HG02798 (cell line): ENCODE measurements at regions not wholly inside any gene's neighbourhood (a gene's known extent, or its start where the extent isn't known, plus 50 kb on each side); places are given as distances from the start of the nearest gene placed in this dataset.

Source experiments
- ATAC-seq: cut with Tn5 transposase; IDR thresholded peaks from one replicate; pipeline ENCODE4 v1.9.1; 2021; ENCODE audit warnings: mild to moderate bottlenecking; ENCODE audit not compliant: unreplicated experiment, poor library complexity

DNA sequence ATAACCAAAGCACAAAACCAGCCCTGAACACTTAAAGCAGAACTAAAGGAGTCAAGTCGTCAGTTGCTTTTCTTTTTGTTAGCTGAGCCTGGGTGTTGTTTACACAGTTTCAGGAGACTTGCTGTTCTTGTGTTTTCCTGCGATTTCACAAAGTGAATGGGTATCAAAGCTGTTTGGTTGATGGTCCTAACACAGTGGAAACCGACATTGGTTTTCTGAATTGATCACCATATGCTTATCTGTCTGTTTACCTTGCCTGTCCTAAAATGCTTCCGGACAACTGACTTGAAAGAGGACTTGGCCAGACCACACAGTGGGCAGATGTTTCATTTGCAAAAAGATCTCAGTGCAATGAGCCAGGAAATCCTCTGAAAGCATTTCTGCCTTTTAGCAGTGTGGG is 676.4 kb downstream of the PRELID2 start:
- no peak for ATAC-seq

DNA sequence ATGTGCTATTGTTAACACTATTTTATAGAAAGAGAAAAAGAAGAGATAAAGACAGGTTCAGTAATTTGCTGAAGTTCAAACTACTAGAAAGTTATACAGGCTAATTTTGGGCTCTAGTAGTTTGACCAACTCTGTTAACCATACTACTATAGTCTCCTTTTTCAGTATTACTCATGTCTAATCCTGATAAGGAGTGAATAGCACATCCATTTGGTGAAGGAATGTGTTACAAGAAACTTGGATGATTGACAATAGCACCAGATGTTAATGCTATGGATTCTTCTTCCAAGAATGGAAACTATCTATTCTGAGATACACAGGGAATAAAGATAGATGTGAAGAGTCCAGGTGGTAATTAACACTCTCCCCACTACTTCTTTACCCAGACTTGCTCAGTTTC is 677.3 kb downstream of the PRELID2 start:
- ATAC-seq: no peak

DNA sequence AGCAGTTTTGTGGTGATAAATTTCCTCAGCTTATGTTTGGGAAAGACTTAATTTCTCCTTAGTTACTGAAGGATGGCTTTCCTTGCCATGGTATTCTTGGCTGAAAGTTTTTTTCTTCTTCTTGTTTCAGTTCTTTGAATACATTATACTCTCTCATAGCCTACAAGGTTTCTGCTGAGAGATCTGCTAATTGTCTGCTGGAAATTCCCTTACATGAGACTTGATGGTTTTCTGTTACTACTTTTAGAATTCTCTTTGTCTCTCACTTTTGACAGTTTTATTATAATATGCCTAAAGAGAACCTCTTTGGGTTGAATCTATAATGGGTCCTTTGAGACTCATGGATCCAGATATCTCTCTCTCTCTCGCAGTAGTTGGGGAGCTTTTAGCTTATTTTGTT is 693.6 kb downstream of the PRELID2 start:
- ATAC-seq: no peak

DNA sequence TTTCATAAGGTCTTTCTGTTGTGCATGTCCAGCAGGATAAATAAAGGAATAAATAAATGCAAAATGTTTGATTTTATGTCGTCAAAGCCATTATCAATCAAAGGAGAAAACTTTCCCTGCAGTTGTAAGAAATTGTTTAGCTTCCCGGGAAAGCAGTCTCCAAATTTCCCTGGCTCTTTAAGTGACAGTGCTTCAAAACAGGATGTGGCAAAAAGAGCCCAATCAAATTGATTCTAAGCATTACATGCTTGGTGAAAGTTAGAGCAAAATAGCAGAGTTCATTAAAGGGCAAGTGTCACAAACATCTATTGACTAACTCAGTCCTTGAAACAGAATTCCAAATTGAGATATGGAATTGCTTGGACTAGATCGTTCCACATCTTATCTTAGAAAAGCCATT is 704.1 kb downstream of the PRELID2 start:
- ATAC-seq: no peak

DNA sequence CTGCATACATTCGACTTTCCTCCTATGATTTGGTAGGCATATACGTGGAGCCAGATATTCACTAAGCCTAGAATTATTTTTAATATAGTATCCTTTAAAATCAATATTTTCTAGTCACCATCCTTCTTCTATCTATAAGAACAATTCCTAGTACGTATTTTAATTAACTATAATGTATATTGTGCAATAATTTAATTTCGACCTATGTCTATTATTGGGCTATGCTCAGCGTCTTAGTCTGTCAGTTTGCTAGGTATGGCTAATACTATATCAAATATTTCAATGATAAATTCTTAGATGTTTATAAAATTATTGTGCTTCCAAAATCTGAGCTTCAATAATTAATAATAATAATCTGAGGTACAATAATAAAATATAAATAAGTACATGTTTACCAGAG is 705.3 kb downstream of the PRELID2 start:
- no peak for ATAC-seq

DNA sequence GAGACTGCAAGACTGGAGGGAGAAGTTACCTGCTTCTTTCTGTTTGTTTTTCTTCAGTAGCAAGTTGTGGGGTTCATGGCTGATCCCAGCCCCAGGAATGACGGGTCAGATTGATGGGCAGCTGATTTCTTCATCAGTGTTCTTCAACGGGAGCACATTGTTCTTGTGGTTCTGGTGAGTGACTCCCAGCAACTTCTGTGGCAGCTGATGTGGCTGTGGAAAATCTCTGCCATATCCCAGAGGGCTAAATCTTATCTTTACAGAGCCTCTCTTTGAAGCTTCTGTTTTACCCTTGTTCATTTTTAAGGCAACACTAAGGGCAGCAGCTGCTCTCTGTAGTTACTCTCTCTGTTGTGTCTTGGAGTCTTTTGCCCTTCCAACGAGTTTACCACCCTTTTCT is 710.3 kb downstream of the PRELID2 start:
- ATAC-seq: no peak

DNA sequence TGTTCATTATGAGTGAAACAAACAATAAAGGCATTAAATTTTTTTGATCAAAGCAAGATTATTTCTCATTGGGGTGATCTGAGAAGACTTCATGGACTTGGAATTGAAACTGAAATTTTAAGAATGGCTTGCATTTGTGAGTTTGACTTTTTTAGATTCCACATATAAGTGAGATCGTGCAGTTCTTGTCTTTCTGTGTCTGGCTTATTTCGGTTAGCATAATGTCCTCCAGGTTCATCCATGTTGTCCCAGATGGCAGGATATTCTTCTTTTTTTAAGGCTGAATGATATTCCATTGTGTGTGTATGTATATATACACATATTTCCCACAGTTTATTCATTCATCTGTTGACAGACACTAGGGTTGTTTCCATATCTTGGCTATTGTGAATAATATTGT is 716.5 kb downstream of the PRELID2 start:
- ATAC-seq: no peak

DNA sequence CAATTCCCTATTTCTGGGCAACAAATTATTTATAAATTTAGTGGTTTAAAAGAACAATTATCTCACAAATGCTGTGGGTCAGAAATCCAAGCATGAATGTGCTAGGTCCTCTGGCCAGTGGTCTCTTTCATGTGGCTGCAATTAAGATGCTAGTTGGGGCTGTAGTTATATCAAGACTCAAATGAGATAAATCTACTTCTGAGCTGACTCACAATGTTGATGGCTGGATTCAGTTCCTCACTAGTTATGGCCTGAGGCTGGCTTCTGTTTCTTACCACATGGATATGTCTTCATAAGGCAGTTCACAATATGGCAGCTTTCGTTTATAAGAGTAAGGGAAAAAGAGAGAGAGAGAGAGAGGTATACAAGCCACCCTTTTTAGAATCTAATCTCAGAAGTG is 717.0 kb downstream of the PRELID2 start:
- no peak for ATAC-seq

DNA sequence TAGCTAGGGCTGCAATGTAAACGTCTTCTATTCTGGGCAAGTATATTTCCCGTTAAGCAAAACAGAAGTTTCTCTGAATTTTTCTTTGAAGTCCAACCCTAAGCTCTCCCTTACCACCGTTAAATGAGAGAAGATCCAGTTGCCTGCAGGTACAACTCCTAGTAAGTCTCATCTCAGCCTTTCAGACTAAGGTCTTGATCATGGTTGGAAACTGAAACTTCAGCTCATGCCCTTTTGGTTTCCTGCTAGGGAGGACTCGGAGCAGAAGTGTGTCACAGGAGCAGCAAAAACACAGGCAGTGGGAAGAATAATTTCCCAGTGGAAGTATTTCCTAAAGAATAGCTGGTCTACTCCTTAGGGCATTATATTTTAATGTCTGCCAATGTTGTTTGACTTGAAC is 717.9 kb downstream of the PRELID2 start:
- ATAC-seq: no peak

DNA sequence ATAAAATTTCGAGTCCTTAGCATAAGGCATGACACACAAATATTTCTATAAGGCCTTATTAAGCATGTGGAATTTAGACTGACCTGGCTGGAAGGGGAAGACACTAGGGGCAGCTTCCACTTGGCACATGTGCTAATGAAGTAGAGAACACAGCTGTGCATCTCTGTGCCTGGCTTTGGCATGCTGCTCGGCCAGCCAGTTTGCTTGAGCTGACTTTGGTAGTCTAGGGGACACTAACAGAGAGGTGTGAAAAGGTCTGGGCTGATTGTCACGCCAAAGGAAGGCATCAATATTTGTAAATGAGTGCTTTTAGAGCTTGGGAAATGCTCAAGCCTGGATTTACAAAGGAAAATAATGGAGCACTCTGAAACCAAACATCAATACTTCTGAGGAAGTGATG is 723.7 kb downstream of the PRELID2 start:
- ATAC-seq: no peak

DNA sequence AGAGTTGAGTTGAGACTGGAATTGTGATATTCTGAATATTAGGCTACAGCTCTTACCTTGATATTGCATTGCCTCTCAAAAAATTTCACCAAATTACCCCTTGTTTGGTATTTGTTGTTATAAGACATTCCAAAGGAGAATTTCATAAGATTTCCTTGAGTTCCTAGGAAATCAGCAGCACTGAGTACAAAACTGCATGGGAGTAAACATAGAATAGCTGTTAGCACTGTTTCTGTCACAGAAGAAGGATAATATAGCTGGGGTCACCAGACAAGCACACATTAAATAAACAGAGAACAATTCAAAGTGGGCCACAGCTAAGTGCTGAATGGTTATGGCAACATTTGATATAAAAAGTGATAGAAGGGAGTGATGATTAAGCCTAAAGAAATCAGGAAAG is 724.3 kb downstream of the PRELID2 start:
- no peak for ATAC-seq

DNA sequence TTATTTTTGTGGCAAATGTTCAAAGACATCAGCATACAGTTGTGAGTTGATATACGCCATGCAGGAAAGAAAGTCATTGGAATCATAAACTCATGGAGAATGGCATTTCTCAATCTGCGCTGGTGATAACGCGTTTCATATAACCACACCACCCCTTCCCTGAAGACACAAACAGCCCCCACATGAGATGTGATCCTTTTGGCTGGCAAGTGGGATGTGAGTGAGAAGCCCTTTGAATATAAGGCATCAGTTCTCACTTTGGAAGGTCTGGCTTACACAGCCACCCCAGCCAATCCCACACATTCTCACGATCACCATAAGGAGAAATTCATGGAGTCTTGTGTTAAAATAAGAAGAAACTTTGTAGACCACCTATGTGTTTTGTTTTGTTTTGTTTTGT is 725.0 kb downstream of the PRELID2 start:
- no peak for ATAC-seq

DNA sequence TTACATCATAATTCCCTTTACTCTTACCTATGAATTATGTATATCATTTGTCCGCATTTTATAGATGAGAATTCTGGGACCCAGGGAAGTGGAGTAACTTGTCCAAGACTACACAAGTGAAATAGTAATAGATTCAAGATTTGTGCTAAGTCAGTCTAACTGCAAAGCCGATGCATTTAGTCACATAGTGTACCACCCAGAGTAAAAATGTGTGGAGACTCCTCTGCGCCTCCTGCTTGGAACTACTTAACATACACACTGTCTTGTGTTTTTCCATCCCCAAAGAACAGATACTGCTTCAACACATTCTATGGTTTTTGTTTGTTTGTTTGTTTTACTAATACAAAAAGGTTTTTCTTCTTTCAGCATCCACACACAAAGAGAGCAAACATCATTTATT is 729.8 kb downstream of the PRELID2 start:
- no peak for ATAC-seq

DNA sequence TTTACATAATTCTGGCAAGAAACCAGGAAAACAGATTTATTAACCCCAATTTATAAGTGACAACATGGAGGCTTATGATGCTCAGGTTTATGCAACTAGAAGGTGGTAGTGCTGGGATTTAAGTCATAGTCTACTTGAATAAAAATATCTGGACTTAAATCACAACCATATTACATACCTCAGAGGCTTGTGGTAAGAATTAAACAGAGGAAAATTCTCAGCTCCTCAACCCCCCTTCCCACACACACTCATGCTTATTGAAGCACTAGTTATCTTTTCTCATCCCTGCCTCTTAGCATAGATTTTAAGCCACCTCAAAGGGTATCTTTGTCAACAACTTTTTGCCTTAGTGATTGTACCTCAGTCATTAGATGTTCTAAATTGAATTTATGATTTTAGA is 731.0 kb downstream of the PRELID2 start:
- ATAC-seq: no peak

DNA sequence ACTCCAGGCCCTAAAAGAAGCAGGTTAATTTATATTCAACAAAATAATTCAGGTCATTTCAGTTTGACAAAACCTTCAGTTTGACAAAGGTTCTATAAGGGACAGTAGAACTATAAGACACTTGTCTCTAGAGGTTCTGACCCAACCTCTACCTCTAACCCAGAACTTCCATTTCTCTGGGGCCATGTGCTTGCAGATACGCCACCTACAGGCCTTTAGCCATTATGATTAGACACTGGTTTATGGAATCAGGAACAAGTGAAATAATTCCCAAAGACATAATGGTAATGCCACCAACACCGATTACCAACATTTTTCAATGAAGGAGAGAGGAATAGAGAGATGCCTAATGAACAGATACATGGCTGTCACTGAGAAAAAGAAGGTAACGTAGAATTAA is 733.9 kb downstream of the PRELID2 start:
- ATAC-seq: no peak

DNA sequence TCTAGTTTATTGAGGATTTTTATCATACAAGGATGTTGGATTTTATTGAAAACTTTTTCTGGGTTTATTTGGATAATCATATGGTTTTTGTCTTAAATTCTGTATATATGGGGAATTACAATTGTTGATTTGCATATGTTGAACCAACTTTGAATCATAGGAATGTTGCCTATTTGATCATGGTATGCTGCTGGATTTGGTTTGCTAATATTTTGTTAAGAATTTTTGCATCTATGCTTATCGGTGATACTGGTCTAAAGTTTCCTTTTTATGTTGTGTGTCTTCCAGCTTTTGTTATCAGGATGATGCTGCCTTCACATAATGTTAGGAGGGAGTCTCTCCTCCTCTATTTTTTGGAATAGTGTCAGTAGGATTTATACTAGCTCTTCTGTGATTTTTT is 745.0 kb downstream of the PRELID2 start:
- ATAC-seq: no peak

DNA sequence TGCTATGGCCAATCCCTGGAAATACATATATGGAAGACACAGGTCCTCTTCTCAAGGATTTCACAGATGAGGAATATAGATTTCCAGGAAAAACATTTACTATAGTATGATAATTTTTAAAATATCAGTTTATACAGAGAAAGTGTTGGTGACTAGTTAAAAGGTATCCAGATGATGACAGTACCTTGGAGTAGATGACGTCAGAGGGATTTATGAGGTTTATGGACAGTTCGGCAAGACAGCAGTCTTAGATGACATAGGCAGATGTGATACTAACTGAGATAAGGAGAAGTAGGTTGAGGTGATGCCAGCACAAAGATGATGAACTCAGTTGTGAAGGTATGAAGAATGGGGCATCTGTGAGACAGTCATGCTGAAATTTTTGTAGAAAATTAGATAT is 750.3 kb downstream of the PRELID2 start:
- ATAC-seq: no peak

DNA sequence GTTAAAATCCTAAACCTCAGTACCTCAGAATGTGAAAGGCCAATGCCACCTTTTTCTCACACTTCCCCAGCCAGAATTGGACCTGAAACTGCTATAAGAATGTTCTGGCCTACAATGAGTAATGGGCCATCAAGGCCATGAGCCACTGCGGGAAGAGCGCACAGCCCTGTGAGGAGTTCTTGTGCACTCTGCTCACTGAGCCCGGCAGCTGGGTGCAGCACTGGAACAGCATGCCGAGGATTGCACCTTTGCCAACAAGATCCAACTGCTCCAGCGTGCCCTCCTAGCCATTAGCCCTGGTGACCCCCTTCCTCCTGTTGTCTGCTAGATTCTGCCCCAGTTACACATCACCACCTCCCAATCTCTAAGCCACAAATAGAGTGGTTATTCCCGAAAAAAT is 758.1 kb downstream of the PRELID2 start:
- ATAC-seq: no peak

DNA sequence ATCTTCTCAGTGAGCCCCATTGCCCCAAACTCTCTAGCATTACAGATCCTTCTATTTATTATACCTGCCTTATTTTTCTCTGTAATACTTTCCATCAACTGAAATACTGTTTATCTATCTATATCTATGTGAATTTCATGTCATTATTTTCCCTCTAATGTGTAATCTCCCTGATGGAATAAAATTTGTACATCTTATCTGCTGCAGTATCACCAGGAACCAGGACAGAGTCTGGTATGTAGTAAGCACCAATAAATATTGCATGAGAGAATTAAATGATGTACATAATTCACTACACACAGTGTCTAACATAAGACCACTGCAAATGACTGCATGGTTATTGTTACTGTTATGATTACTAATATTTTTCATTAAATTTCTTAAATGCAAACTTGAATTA is 759.1 kb downstream of the PRELID2 start:
- no peak for ATAC-seq

DNA sequence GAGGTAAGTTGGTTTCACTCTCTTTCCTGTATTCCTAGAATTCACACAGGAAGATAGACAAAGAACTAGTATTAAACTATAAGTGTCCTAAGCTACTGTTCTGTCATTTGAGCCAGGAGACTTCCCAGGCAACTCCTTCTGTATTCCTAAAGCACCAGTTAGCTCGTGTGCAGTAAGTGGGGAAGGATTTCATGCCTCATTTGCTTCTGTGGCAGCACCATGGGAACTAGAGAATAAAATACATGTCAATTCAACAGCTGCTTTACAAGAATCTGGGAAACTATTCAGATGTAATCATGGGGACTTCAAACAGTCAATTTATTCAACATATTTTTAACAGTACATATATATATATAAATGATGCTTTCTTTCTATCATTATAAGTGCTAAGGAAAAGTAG is 762.3 kb downstream of the PRELID2 start:
- ATAC-seq: no peak

DNA sequence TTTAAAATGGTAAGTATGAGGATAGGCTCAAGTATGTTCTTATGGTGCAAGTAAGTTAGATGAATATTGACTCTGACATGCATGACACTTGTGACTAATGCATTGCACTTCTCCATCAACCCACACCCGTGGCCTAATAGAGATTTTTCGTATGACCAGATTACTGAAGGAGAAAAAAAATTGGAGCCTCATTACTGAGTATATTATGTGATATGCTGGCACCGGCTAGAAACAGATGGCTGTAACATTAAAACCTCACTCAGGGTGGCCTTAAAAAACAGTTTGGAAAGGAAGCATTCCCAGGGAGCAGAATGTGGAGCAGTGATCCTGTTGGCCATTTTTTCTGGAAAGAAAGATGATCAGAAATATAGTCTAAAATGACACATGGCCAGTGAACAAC is 766.4 kb downstream of the PRELID2 start:
- ATAC-seq: no peak

DNA sequence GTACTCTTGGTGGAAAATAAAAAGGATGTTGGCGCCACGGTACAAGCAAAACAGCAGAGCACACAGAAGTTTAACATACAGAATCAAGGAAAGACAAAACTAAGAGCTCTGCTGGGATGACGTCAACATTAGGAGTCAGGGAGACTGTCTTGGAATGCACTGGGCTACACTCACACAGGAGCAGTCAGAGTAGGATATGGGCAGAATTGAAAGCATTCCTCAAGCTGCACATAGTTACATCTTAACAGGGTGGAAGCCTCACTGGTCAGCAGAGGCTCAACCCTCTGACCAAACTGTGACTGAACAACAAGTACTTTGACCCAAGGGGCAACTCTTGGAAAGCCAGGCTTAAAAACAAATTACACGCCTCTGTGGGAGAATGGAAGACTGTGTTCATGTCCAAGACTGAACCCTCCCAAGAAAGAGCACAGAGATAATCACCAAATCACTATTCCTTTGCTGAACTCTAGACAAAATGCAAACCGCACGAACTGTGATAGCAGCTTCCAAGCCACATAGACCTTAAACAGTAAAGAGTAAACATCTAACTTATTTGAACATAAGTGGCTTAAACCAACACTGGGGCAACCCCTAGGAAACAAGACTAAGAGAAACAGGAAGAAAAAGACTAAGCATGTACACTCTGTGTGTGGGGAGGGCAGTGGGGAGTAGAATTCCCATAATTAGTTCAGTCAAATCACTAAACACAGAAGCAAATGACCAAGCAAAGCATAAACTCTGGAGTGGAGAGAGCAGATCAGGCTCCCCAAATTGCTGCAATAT is 772.7 kb downstream of the PRELID2 start:
- ATAC-seq: no peak

DNA sequence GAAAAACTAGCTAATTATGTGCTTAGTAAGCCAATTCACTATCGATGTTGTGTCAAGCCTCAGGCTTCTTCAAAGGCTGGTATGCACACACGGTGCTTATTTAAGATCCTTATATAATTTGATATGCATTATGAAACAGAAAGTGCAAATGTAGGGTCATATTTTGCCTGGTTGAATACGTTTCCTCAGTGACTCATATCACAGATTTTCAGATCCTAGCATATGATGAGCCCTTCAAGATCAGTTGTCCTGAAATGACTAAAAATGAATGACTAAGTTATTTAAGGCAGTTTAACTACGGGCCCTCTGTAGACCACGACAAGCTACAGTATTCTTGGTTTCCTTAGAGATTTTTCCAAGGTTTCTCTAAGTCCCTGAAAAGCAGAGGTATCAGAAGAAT is 778.3 kb downstream of the PRELID2 start:
- ATAC-seq: peak; percentile 94
